Activated B cell treated with CpG ODN at 0.5 μM for 24 hours (primary cell): ENCODE measurements at regions not wholly inside any gene's neighbourhood (a gene's known extent, or its start where the extent isn't known, plus 50 kb on each side); places are given as distances from the start of the nearest gene placed in this dataset.
"Not testable (repeated sequence)": the region's sequence is repeated elsewhere in the genome, so short reads cannot be mapped to it uniquely, and the experiment has no call there.

ENCODE experiments used
- ATAC-seq: fragments of 200-7000 bp; cut with Tn5 transposase; one replicate; pipeline ENCODE4 v1.10.0; 2021; ENCODE audit warnings: low read depth, mild to moderate bottlenecking, moderate library complexity
- CTCF ChIA-PET: fragments of 350-600 bp; sonication (Branson Sonifier 250); formaldehyde crosslinking; loops from one replicate; lab custom pipeline; 2021; ENCODE audit warnings: antibody characterized with exemption; lab: Charles Lee
- POLR2A ChIA-PET: fragments of 350-600 bp; sonication (Branson Sonifier 250); formaldehyde crosslinking; loops from one replicate; lab custom pipeline; 2021; ENCODE audit warnings: antibody characterized with exemption; lab: Charles Lee
- DNase-seq: peaks from one replicate; pipeline ENCODE4 v3.0.0; 2022
- H3K27ac Mint-ChIP-seq: one replicate; pipeline ENCODE4 v1.8.0; 2020; ENCODE audit warnings: mixed read lengths
- H3K27me3 Mint-ChIP-seq: one replicate; pipeline ENCODE4 v1.8.0; 2021; ENCODE audit warnings: mixed read lengths
- H3K36me3 Mint-ChIP-seq: one replicate; pipeline ENCODE4 v1.8.0; 2021; ENCODE audit warnings: low read depth, mixed read lengths
- H3K4me1 Mint-ChIP-seq: one replicate; pipeline ENCODE4 v1.8.0; 2021; ENCODE audit warnings: mixed read lengths
- H3K4me3 Mint-ChIP-seq: one replicate; pipeline ENCODE4 v1.8.0; 2020; ENCODE audit warnings: mild to moderate bottlenecking, mixed read lengths
- H3K9me3 Mint-ChIP-seq: one replicate; pipeline ENCODE4 v1.8.0; 2020; ENCODE audit warnings: mixed read lengths
- CTCF ChIP-seq: fragments of 200-600 bp; IDR thresholded peaks from one replicate; pipeline ENCODE4 v1.8.0; 2022; ENCODE audit warnings: antibody characterized with exemption, mild to moderate bottlenecking
- intact Hi-C: fragments of 100-400 bp; cut with micrococcal nuclease; formaldehyde crosslinking; loops from one replicate; pipeline ENCODE4 v1.15.1; 2024

GRCh38 chr10:123245264-123245663, 91.1 kb downstream of the BUB3 start:
- intact Hi-C loops, result no loop called here
- Mint-ChIP-seq H3K4me1 (peaks cover 12% of the 10 kb centered on the region), H3K36me3 (no peaks in the 10 kb centered on the region), H3K4me3 (no peak overlapping the region), H3K9me3 (no peaks in the 10 kb centered on the region), H3K27ac (no peak overlapping the region), H3K27me3 (no peaks in the 10 kb centered on the region)
- no peak for TF ChIP-seq CTCF
- ATAC-seq, result no peak
- DNase-seq, result no peak
- CTCF ChIA-PET, result no interaction called here
- POLR2A ChIA-PET, result no interaction called here

GRCh38 chr10:123249894-123250293, 95.7 kb downstream of the BUB3 start:
- Mint-ChIP-seq H3K9me3 (no peaks in the 10 kb centered on the region), H3K36me3 (no peaks in the 10 kb centered on the region), H3K4me3 (no peak overlapping the region), H3K27ac (no peak overlapping the region), H3K27me3 (no peaks in the 10 kb centered on the region), H3K4me1 (no peaks in the 10 kb centered on the region)
- ChIA-PET CTCF (no interaction called here), POLR2A (no interaction called here)
- no peak for TF ChIP-seq CTCF
- intact Hi-C loops, result no loop called here
- DNase-seq (no peak), ATAC-seq (no peak)

- Mint-ChIP-seq H3K36me3 (no peaks in the 10 kb centered on the region), H3K27ac (no peak overlapping the region), H3K4me3 (no peak overlapping the region), H3K27me3 (no peaks in the 10 kb centered on the region), H3K4me1 (no peaks in the 10 kb centered on the region), H3K9me3 (no peaks in the 10 kb centered on the region)
- intact Hi-C loops, result no loop called here
- ATAC-seq, result no peak
- ChIA-PET POLR2A (no interaction called here), CTCF (no interaction called here)
- TF ChIP-seq CTCF, result no peak
- DNase-seq, result no peak
These were observed 96.4 kb downstream of the BUB3 start for GRCh38 chr10:123250640-123251039.

GRCh38 chr10:123252779-123253178, 98.6 kb downstream of the BUB3 start:
- no peaks in the 10 kb centered on the region for H3K27me3 Mint-ChIP-seq
- no peak overlapping the region for H3K27ac Mint-ChIP-seq
- H3K9me3 Mint-ChIP-seq, result no peaks in the 10 kb centered on the region
- POLR2A ChIA-PET, result no interaction called here
- no peak for DNase-seq
- TF ChIP-seq CTCF, result no peak
- no peak overlapping the region for H3K4me3 Mint-ChIP-seq
- ATAC-seq, result no peak
- intact Hi-C loops, result no loop called here
- no peaks in the 10 kb centered on the region for H3K36me3 Mint-ChIP-seq
- H3K4me1 Mint-ChIP-seq, result no peaks in the 10 kb centered on the region
- CTCF ChIA-PET, result no interaction called here

- DNase-seq, intact Hi-C loops, H3K36me3 Mint-ChIP-seq, H3K27ac Mint-ChIP-seq, H3K4me3 Mint-ChIP-seq, CTCF ChIA-PET, POLR2A ChIA-PET, ATAC-seq, H3K4me1 Mint-ChIP-seq, H3K9me3 Mint-ChIP-seq, H3K27me3 Mint-ChIP-seq: not testable (repeated sequence)
These were observed 100.1 kb downstream of the BUB3 start for GRCh38 chr10:123254343-123254742.

GRCh38 chr10:123257904-123258456, 103.8 kb downstream of the BUB3 start:
- ChIA-PET CTCF (no interaction called here), POLR2A (no interaction called here)
- Mint-ChIP-seq H3K27me3 (peaks cover 1% of the 10 kb centered on the region), H3K4me3 (no peak overlapping the region), H3K27ac (no peak overlapping the region), H3K4me1 (no peaks in the 10 kb centered on the region), H3K36me3 (no peaks in the 10 kb centered on the region), H3K9me3 (no peaks in the 10 kb centered on the region)
- ATAC-seq (no peak), DNase-seq (no peak)
- intact Hi-C loops, result no loop called here
- TF ChIP-seq CTCF, result no peak
